ENCODE measurements at regions not wholly inside any gene's neighbourhood (a gene's known extent, or its start where the extent isn't known, plus 50 kb on each side); places are given as distances from the start of the nearest gene placed in this dataset.

DNA sequence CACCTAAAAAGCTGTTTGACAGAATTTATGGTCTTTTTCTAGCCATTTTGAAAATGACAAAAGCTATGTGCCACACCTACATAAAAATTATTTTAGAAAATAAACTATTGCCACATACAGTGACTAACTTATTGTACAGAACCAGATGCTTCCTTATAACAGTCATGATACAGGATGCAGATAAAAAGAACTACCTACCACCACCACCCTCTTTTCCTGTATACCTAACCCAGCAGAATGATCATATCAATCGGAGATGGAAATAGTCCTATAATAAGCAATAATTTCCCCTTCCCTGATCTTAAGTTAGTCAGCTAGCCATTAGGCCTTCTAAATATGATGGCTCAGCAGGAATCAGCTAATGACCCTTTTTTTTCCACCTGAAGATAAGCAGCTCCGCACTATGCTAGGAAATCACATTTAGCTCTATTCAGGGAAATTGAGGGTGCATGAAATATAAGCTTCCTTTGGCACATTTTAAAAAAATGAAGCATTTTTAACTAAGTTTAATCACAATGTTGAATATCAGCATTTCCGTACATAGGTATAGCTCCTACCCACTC, 155.5 kb upstream of the SETMAR start:
- no peaks in the 10 kb centered on the region for H3K36me3 ChIP-seq
- 85% methylated on average over 3 of the region's 3 CpGs for WGBS (ENCODE audit: insufficient coverage, low coverage, low lambda C conversion rate, missing lambda C conversion rate)
- TF ChIP-seq, protein P1, sequence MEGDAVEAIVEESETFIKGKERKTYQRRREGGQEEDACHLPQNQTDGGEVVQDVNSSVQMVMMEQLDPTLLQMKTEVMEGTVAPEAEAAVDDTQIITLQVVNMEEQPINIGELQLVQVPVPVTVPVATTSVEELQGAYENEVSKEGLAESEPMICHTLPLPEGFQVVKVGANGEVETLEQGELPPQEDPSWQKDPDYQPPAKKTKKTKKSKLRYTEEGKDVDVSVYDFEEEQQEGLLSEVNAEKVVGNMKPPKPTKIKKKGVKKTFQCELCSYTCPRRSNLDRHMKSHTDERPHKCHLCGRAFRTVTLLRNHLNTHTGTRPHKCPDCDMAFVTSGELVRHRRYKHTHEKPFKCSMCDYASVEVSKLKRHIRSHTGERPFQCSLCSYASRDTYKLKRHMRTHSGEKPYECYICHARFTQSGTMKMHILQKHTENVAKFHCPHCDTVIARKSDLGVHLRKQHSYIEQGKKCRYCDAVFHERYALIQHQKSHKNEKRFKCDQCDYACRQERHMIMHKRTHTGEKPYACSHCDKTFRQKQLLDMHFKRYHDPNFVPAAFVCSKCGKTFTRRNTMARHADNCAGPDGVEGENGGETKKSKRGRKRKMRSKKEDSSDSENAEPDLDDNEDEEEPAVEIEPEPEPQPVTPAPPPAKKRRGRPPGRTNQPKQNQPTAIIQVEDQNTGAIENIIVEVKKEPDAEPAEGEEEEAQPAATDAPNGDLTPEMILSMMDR (IDR thresholded peaks at IDR 0.05) = no peak
- no peak for TF ChIP-seq POLR2A (IDR thresholded peaks at IDR 0.05)
- no peak overlapping the region for H3K27ac ChIP-seq
- H3K4me1 ChIP-seq = no peaks in the 10 kb centered on the region
- no peaks in the 10 kb centered on the region for H3K27me3 ChIP-seq
- intact Hi-C loops (cut with DNase I) = no loop called here
- H3K9me3 ChIP-seq = no peaks in the 10 kb centered on the region
- ATAC-seq (no peak), DNase-seq (no peak)
- H3K4me3 ChIP-seq = no peak overlapping the region

DNA sequence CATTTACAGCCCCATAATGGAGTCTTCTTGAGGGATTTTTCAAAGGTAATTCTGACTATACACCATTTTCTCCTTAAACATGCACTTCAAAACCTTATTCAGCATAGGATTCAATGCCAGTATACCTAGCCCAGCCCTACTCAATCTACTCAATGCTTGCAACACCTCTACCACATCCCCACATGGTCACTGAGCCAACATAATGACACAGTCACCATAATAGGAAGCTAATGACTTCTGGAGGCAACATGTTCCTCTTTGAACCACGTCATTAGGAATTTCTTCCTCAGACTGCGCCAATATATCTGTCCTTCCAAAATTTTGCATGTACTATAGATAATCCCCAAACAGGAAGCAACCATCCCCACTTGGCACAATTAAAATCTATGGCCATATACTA, 153.9 kb upstream of the SETMAR start:
- intact Hi-C loops (cut with DNase I) = no loop called here
- ATAC-seq = no peak
- Histone ChIP-seq H3K9me3 (no peaks in the 10 kb centered on the region), H3K27me3 (no peaks in the 10 kb centered on the region), H3K27ac (no peak overlapping the region), H3K4me3 (no peak overlapping the region), H3K36me3 (no peaks in the 10 kb centered on the region), H3K4me1 (no peaks in the 10 kb centered on the region)
- 80% methylated on average over 2 of the region's 2 CpGs for WGBS (ENCODE audit: insufficient coverage, low coverage, low lambda C conversion rate, missing lambda C conversion rate)
- TF ChIP-seq POLR2A (IDR thresholded peaks at IDR 0.05) = no peak
- TF ChIP-seq, protein P1 (IDR thresholded peaks at IDR 0.05) = no peak
- no peak for DNase-seq

DNA sequence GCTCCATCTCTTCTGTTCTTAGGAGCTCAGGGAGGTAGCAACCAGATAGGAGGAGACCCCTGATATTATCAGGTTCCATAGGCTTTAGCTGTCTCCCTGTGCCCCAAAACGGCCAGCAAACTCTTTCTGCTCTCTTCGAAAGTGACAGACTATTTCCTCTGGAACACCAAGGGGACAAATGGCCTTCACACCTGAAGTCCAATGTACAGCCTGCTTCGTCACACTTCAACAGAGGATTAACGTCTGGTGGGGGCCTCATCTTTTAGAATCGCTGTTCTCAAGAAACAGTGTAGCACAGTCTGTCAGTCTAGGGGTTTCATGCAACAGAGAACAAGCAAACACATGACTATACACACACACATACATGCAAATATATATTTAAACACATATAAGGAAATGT, 152.4 kb upstream of the SETMAR start:
- no peak for TF ChIP-seq POLR2A (IDR thresholded peaks at IDR 0.05)
- TF ChIP-seq, protein P1 (IDR thresholded peaks at IDR 0.05) = no peak
- Histone ChIP-seq H3K4me1 (no peaks in the 10 kb centered on the region), H3K4me3 (no peak overlapping the region), H3K27ac (no peak overlapping the region), H3K36me3 (no peaks in the 10 kb centered on the region), H3K9me3 (no peaks in the 10 kb centered on the region), H3K27me3 (no peaks in the 10 kb centered on the region)
- ATAC-seq (no peak), DNase-seq (no peak)
- WGBS (ENCODE audit: insufficient coverage, low coverage, low lambda C conversion rate, missing lambda C conversion rate) = 88% methylated on average over 5 of the region's 5 CpGs
- intact Hi-C loops (cut with DNase I) = no loop called here

DNA sequence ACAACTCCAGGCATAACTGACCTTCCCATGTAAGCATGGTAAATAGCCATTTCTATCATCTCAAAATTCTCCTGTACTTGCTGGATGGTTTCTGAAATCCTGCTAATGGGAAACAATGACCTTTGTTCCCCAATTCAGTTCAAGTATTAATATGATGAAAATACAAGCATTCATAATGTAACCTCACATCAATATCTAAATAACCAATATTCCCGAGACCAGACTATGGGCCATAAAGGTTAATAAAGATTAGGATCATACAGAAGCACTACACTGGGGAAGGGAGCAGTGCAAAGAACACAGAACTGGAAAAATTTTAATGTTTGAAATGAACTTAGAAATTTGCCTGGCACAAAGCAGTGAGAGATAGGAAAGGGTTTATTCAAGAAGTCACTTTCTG, 151.3 kb upstream of the SETMAR start:
- WGBS (ENCODE audit: insufficient coverage, low coverage, low lambda C conversion rate, missing lambda C conversion rate) = 89% methylated on average over 1 of the region's 1 CpG
- no peaks in the 10 kb centered on the region for H3K27me3 ChIP-seq
- H3K9me3 ChIP-seq = no peaks in the 10 kb centered on the region
- DNase-seq (no peak), ATAC-seq (no peak)
- H3K4me1 ChIP-seq = no peaks in the 10 kb centered on the region
- no peak overlapping the region for H3K4me3 ChIP-seq
- TF ChIP-seq POLR2A (IDR thresholded peaks at IDR 0.05) = no peak
- TF ChIP-seq, protein P1 (IDR thresholded peaks at IDR 0.05) = no peak
- intact Hi-C loops (cut with DNase I) = no loop called here
- H3K27ac ChIP-seq = no peak overlapping the region
- no peaks in the 10 kb centered on the region for H3K36me3 ChIP-seq

DNA sequence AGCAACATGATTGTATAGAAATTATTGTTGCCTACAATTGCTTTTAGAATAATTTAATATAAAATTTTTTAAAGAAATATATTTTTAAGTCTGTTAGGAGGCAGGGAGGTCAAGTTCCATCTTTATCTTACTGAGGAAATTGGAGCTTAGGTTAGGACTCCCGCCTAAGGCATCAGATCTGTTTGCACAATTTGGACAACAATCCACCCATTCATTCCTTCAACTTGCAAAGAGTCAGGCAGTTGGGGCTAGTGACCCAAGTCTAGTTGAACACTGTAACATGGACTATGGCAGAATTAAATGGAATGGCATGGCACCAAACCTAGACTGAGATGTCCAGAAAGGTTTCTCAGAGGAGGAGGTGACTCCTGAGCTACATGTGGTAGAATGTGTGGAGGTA, 149.4 kb upstream of the SETMAR start:
- intact Hi-C loops (cut with DNase I) = no loop called here
- no peaks in the 10 kb centered on the region for H3K27me3 ChIP-seq
- no peaks in the 10 kb centered on the region for H3K9me3 ChIP-seq
- ATAC-seq (no peak), DNase-seq (no peak)
- H3K36me3 ChIP-seq = no peaks in the 10 kb centered on the region
- H3K4me3 ChIP-seq = no peak overlapping the region
- no peaks in the 10 kb centered on the region for H3K4me1 ChIP-seq
- TF ChIP-seq, protein P1 (IDR thresholded peaks at IDR 0.05) = no peak
- TF ChIP-seq POLR2A (IDR thresholded peaks at IDR 0.05) = no peak
- no peak overlapping the region for H3K27ac ChIP-seq
- WGBS (ENCODE audit: insufficient coverage, low coverage, low lambda C conversion rate, missing lambda C conversion rate) = 50% methylated on average over 1 of the region's 1 CpG

All from right lobe of liver (tissue), 6 donors.